ENCODE measurements at regions not wholly inside any gene's neighbourhood (a gene's known extent, or its start where the extent isn't known, plus 50 kb on each side); places are given as distances from the start of the nearest gene placed in this dataset.

GRCh38 chr15:98582900-98583554 lies 65.3 kb upstream of the IGF1R start:
- TF ChIP-seq POLR2AphosphoS5 (IDR thresholded peaks at IDR 0.05), result no peak
- TF ChIP-seq, protein P1, sequence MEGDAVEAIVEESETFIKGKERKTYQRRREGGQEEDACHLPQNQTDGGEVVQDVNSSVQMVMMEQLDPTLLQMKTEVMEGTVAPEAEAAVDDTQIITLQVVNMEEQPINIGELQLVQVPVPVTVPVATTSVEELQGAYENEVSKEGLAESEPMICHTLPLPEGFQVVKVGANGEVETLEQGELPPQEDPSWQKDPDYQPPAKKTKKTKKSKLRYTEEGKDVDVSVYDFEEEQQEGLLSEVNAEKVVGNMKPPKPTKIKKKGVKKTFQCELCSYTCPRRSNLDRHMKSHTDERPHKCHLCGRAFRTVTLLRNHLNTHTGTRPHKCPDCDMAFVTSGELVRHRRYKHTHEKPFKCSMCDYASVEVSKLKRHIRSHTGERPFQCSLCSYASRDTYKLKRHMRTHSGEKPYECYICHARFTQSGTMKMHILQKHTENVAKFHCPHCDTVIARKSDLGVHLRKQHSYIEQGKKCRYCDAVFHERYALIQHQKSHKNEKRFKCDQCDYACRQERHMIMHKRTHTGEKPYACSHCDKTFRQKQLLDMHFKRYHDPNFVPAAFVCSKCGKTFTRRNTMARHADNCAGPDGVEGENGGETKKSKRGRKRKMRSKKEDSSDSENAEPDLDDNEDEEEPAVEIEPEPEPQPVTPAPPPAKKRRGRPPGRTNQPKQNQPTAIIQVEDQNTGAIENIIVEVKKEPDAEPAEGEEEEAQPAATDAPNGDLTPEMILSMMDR (IDR thresholded peaks at IDR 0.05), result no peak
- TF ChIP-seq POLR2A (IDR thresholded peaks at IDR 0.05), result no peak
- intact Hi-C loops (cut with DNase I; ENCODE audit: low total_unique reads), result no loop called here
- H3K4me3 ChIP-seq, result no peak overlapping the region
- DNase-seq (ENCODE audit: low spot score in 2 of 2), result no peak
- H3K36me3 ChIP-seq, result no peaks in the 10 kb centered on the region
- peaks cover 3 to 53% of the 10 kb centered on the region in 2 donors for H3K27me3 ChIP-seq
- no peaks in the 10 kb centered on the region for H3K9me3 ChIP-seq
- H3K4me1 ChIP-seq, result no peaks in the 10 kb centered on the region
- no peak overlapping the region for H3K27ac ChIP-seq

DNA sequence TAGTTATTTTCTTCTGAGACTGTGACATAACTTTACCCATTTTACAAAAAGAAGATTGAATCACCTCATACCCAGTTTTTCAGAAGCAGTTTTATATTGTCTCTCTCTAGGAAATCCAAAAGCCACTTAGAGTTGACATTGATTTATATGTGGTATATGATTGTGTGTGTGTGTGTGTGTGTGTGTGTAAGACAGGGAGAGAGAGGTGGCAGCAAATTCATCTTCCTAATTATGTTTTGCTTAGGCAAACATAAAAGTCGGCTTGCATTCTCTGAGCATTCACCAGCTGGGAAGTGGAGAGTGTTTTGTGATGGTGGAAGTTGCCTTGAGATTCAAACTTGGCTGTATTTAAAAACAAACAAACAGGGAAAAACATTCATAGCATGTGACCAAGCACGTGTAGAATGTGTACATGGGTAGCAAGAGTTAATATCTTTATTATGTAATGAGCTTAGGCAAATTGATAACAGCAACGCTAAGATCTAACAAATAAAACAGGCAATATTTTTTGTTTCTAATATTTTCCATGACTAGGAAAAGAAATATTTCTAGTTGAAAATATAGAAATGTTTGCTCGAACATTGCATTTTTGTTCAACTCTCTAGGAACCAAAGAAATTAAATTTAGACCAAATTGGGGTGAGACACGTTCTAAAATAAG lies 64.4 kb upstream of the IGF1R start:
- no peaks in the 10 kb centered on the region for H3K9me3 ChIP-seq
- intact Hi-C loops (cut with DNase I; ENCODE audit: low total_unique reads), result no loop called here
- H3K27ac ChIP-seq, result no peak overlapping the region
- DNase-seq (ENCODE audit: low spot score in 2 of 2), result no peak
- no peaks in the 10 kb centered on the region for H3K4me1 ChIP-seq
- no peaks in the 10 kb centered on the region for H3K36me3 ChIP-seq
- peaks cover 3 to 53% of the 10 kb centered on the region in 2 donors for H3K27me3 ChIP-seq
- TF ChIP-seq POLR2A (IDR thresholded peaks at IDR 0.05) (no peak), POLR2AphosphoS5 (IDR thresholded peaks at IDR 0.05) (no peak)
- TF ChIP-seq, protein P1 (IDR thresholded peaks at IDR 0.05), result no peak
- no peak overlapping the region for H3K4me3 ChIP-seq

GRCh38 chr15:98586066-98586465 lies 62.3 kb upstream of the IGF1R start:
- Histone ChIP-seq H3K27ac (no peak overlapping the region), H3K36me3 (no peaks in the 10 kb centered on the region), H3K4me1 (no peaks in the 10 kb centered on the region), H3K27me3 (peaks cover 0 to 45% of the 10 kb centered on the region in 2 donors), H3K4me3 (no peak overlapping the region), H3K9me3 (no peaks in the 10 kb centered on the region)
- intact Hi-C loops (cut with DNase I; ENCODE audit: low total_unique reads), result no loop called here
- no peak for DNase-seq (ENCODE audit: low spot score in 2 of 2)
- TF ChIP-seq POLR2AphosphoS5 (IDR thresholded peaks at IDR 0.05), result no peak
- no peak for TF ChIP-seq POLR2A (IDR thresholded peaks at IDR 0.05)
- TF ChIP-seq, protein P1 (IDR thresholded peaks at IDR 0.05), result no peak

DNA sequence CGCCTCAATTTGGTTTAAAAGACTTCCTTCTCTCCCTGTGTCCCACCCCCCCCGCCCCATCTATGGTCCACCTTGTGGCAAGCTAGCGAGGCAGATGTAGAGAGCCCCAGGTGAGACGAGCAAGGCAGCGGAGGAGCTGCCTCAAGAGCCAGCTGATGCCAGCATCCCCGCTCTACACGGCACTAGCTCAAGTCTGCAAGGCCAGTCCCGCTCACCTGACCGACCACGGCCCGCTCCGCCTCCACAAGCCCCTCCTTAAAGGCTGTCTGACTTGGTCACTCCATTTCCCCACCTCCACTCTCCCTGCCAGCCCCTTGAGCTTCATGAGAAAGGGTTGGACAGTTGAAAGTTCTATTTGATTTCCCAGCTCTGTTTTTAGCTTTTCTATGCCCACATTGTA lies 56.2 kb upstream of the IGF1R start:
- intact Hi-C loops (cut with DNase I; ENCODE audit: low total_unique reads), result no loop called here
- peaks cover 0 to 29% of the 10 kb centered on the region in 2 donors for H3K27me3 ChIP-seq
- no peaks in the 10 kb centered on the region for H3K36me3 ChIP-seq
- no peaks in the 10 kb centered on the region for H3K9me3 ChIP-seq
- TF ChIP-seq POLR2A (IDR thresholded peaks at IDR 0.05) (no peak), POLR2AphosphoS5 (IDR thresholded peaks at IDR 0.05) (no peak)
- TF ChIP-seq, protein P1 (IDR thresholded peaks at IDR 0.05), result no peak
- no peaks in the 10 kb centered on the region for H3K4me1 ChIP-seq
- DNase-seq (ENCODE audit: low spot score in 2 of 2), result no peak
- H3K4me3 ChIP-seq, result no peak overlapping the region
- no peak overlapping the region for H3K27ac ChIP-seq

DNA sequence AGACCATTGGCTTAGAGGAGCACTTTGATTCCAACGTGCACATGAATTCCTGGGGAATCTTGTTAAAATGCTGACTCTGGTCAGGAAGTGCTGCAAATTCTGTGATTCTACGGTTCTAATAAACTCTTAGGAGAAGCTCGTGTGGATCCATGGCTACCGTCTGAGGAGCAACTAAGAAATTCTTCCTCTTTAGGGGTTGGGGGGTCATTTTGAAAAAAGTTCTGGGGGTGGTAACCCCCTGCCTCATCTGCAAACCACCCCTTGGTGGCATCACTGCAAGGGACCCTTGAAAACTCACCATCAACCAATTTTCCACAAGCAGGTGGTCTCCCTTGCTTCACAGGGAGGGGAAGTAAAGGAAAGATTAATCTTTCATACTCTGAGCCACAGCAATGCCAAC lies 52.2 kb upstream of the IGF1R start:
- H3K4me1 ChIP-seq, result no peaks in the 10 kb centered on the region
- TF ChIP-seq POLR2AphosphoS5 (IDR thresholded peaks at IDR 0.05) (no peak), POLR2A (IDR thresholded peaks at IDR 0.05) (no peak)
- TF ChIP-seq, protein P1 (IDR thresholded peaks at IDR 0.05), result no peak
- H3K9me3 ChIP-seq, result no peaks in the 10 kb centered on the region
- H3K27me3 ChIP-seq, result peaks cover 0 to 22% of the 10 kb centered on the region in 2 donors
- no peaks in the 10 kb centered on the region for H3K36me3 ChIP-seq
- no peak overlapping the region for H3K4me3 ChIP-seq
- intact Hi-C loops (cut with DNase I; ENCODE audit: low total_unique reads), result no loop called here
- DNase-seq (ENCODE audit: low spot score in 2 of 2), result no peak
- no peak overlapping the region for H3K27ac ChIP-seq
